A549 (cell line): ENCODE measurements at regions not wholly inside any gene's neighbourhood (a gene's known extent, or its start where the extent isn't known, plus 50 kb on each side); places are given as distances from the start of the nearest gene placed in this dataset.

Experiments
- ATAC-seq, 2 experiments: fragments of 200-7000 bp in 1 of 2; fragments of >200 bp in 1 of 2; cut with Nextera tagmentation in 1 of 2; cut with Tn5 transposase in 1 of 2; 3 replicates each; pipeline versions ENCODE4 v1.8.0 to v1.9.1; 2018 to 2020; ENCODE audit warnings: mild to moderate bottlenecking in 1 of 2, moderate library complexity in 1 of 2
- CTCF ChIA-PET: fragments of 300-600 bp; sonication (Branson Sonifier 250); formaldehyde crosslinking; extraction: SDS; loops from one replicate; lab custom pipeline; 2021; ENCODE audit warnings: antibody characterized with exemption, inconsistent platforms; lab: Yijun Ruan, JAX
- POLR2A ChIA-PET: fragments of 350-600 bp; formaldehyde crosslinking; extraction: SDS; loops from one replicate; lab custom pipeline; 2021; ENCODE audit warnings: antibody characterized with exemption, inconsistent platforms; lab: Yijun Ruan, JAX
- DNase-seq, 2 experiments: peaks; one replicate each; pipeline versions ENCODE4 v3.0.0 to v3.0.0-alpha.2; 2011 to 2016; ENCODE audit warnings: low read depth in 1 of 2, low spot score in 1 of 2
- FAIRE-seq: peaks from 2 replicates; lab custom pipeline; 2011; peaks lifted over from hg19 to GRCh38; lab: Jason Lieb, UNC
- H3K27ac ChIP-seq, 2 experiments: fragments of >200 bp; sonication (Bioruptor Twin); formaldehyde crosslinking; 3 replicates each; pipeline ENCODE4 v1.5.1; 2016 to 2017
- H3K4me1 ChIP-seq: fragments of >200 bp; sonication (Bioruptor Twin); formaldehyde crosslinking; 3 replicates; pipeline ENCODE4 v1.6.1; 2016
- H3K4me2 ChIP-seq: fragments of >200 bp; sonication (Bioruptor Twin); formaldehyde crosslinking; 3 replicates; pipeline ENCODE4 v1.6.1; 2016
- H3K4me3 ChIP-seq: fragments of >200 bp; sonication (Bioruptor Twin); formaldehyde crosslinking; 3 replicates; pipeline ENCODE4 v1.5.1; 2016
- H3K9me3 ChIP-seq: fragments of >200 bp; sonication (Bioruptor Twin); formaldehyde crosslinking; 3 replicates; pipeline ENCODE4 v1.6.1; 2016
- CBX2 ChIP-seq: fragments of 200-600 bp; sonication (generic); IDR thresholded peaks from 2 replicates; pipeline ENCODE4 v1.6.1; 2016; ENCODE audit warnings: low read depth, mild to moderate bottlenecking, borderline replicate concordance
- CHD2 ChIP-seq: fragments of 150-350 bp; IDR thresholded peaks from 2 replicates; pipeline ENCODE4 v1.6.1; 2014; ENCODE audit warnings: low read length; ENCODE audit not compliant: partially characterized antibody
- FOSB ChIP-seq: fragments of 250-450 bp; sonication (Bioruptor Pico); IDR thresholded peaks from 2 replicates; pipeline ENCODE4 v1.5.0; 2020; ENCODE audit warnings: mild to moderate bottlenecking, moderate library complexity
- HEYL ChIP-seq: fragments of 250-450 bp; sonication (Bioruptor Pico); IDR thresholded peaks from 2 replicates; pipeline ENCODE4 v1.8.0; 2021; ENCODE audit warnings: mild to moderate bottlenecking, moderate library complexity
- HMGXB4 ChIP-seq: fragments of 250-450 bp; sonication (Bioruptor Pico); IDR thresholded peaks from 2 replicates; pipeline ENCODE4 v1.5.0; 2021; ENCODE audit warnings: mild to moderate bottlenecking, moderate library complexity, borderline replicate concordance
- MAFK ChIP-seq: fragments of 450-650 bp; IDR thresholded peaks from 2 replicates; pipeline ENCODE4 v1.6.1; 2014; ENCODE audit not compliant: partially characterized antibody
- MYC ChIP-seq: IDR thresholded peaks from 2 replicates; pipeline ENCODE4 v1.6.1; 2012; ENCODE audit warnings: mild to moderate bottlenecking, inconsistent platforms, low read length, improper control_type of control experiment, borderline replicate concordance
- POLR2AphosphoS2 ChIP-seq: conservative IDR thresholded peaks from 2 replicates; pipeline ENCODE4 v1.6.1; 2012; ENCODE audit warnings: low read length, improper control_type of control experiment, inconsistent platforms
- RARB ChIP-seq: fragments of 250-450 bp; sonication (Bioruptor Pico); IDR thresholded peaks from 2 replicates; pipeline ENCODE4 v1.8.0; 2021; ENCODE audit warnings: mild to moderate bottlenecking, moderate library complexity
- RCOR1 ChIP-seq: fragments of 150-350 bp; IDR thresholded peaks from 2 replicates; pipeline ENCODE4 v1.6.1; 2014; ENCODE audit warnings: antibody characterized with exemption, low read length, low read depth
- REST ChIP-seq: fragments of 200-600 bp; sonication (generic); IDR thresholded peaks from 2 replicates; pipeline ENCODE4 v1.6.1; 2016; ENCODE audit warnings: antibody characterized with exemption, mild to moderate bottlenecking, moderate library complexity
- RFX5 ChIP-seq: fragments of 450-650 bp; IDR thresholded peaks from 2 replicates; pipeline ENCODE4 v1.7.1; 2014; ENCODE audit warnings: antibody characterized with exemption, mild to moderate bottlenecking, moderate library complexity
- RNF2 ChIP-seq: fragments of 200-600 bp; sonication (generic); IDR thresholded peaks from 2 replicates; pipeline ENCODE4 v1.6.1; 2016; ENCODE audit warnings: low read depth, mild to moderate bottlenecking, antibody characterized with exemption, moderate library complexity, borderline replicate concordance
- SMC3 ChIP-seq: fragments of >200 bp; sonication (Bioruptor Twin); formaldehyde crosslinking; IDR thresholded peaks from 3 replicates; pipeline ENCODE4 v1.6.1; 2018; ENCODE audit warnings: inconsistent platforms
- SREBF2 ChIP-seq: fragments of 450-650 bp; IDR thresholded peaks from 2 replicates; pipeline ENCODE4 v1.6.1; 2014; ENCODE audit warnings: mild to moderate bottlenecking, moderate library complexity
- TFCP2L1 ChIP-seq: fragments of 250-450 bp; sonication (Bioruptor Pico); IDR thresholded peaks from 2 replicates; pipeline ENCODE4 v1.5.0; 2021; ENCODE audit warnings: mild to moderate bottlenecking
- USF2 ChIP-seq: fragments of 450-650 bp; IDR thresholded peaks from 2 replicates; pipeline ENCODE4 v1.6.1; 2014; ENCODE audit warnings: antibody characterized with exemption
- ZC3H11A ChIP-seq: fragments of 450-650 bp; IDR thresholded peaks from 2 replicates; pipeline ENCODE4 v1.6.1; 2014; ENCODE audit warnings: antibody characterized with exemption, mild to moderate bottlenecking
- ZFP36 ChIP-seq: fragments of 450-650 bp; IDR thresholded peaks from 2 replicates; pipeline ENCODE4 v1.6.1; 2014; ENCODE audit warnings: borderline replicate concordance; ENCODE audit not compliant: partially characterized antibody
- ZNF302 ChIP-seq: fragments of 250-450 bp; sonication (Bioruptor Pico); IDR thresholded peaks from 2 replicates; pipeline ENCODE4 v1.9.0; 2021; ENCODE audit warnings: inconsistent platforms, mild to moderate bottlenecking, moderate library complexity
- WGBS: methylation state at CpG from one replicate; pipeline ENCODE4 v1.1.6; 2017; ENCODE audit errors: missing lambda C conversion rate; 5-methylcytosine and 5-hydroxymethylcytosine counted together

GRCh38 chr6:169854083-169854725 lies 102.8 kb downstream of the ERMARD start:
- FAIRE-seq: no peak
- no peak for DNase-seq
- 10% methylated on average over 5 of the region's 12 CpGs for WGBS
- CTCF ChIA-PET: no interaction called here
- TF ChIP-seq CHD2: no peak
- TF ChIP-seq RNF2: no peak
- TF ChIP-seq HEYL: no peak
- no peak for TF ChIP-seq FOSB
- no peak for TF ChIP-seq CBX2
- ATAC-seq: no peak
- no peaks in the 10 kb centered on the region for H3K4me1 ChIP-seq
- H3K4me2 ChIP-seq: no peak overlapping the region
- no peaks in the 10 kb centered on the region for H3K9me3 ChIP-seq
- H3K4me3 ChIP-seq: no peak overlapping the region
- POLR2A ChIA-PET: no interaction called here
- no peak overlapping the region for H3K27ac ChIP-seq

DNA sequence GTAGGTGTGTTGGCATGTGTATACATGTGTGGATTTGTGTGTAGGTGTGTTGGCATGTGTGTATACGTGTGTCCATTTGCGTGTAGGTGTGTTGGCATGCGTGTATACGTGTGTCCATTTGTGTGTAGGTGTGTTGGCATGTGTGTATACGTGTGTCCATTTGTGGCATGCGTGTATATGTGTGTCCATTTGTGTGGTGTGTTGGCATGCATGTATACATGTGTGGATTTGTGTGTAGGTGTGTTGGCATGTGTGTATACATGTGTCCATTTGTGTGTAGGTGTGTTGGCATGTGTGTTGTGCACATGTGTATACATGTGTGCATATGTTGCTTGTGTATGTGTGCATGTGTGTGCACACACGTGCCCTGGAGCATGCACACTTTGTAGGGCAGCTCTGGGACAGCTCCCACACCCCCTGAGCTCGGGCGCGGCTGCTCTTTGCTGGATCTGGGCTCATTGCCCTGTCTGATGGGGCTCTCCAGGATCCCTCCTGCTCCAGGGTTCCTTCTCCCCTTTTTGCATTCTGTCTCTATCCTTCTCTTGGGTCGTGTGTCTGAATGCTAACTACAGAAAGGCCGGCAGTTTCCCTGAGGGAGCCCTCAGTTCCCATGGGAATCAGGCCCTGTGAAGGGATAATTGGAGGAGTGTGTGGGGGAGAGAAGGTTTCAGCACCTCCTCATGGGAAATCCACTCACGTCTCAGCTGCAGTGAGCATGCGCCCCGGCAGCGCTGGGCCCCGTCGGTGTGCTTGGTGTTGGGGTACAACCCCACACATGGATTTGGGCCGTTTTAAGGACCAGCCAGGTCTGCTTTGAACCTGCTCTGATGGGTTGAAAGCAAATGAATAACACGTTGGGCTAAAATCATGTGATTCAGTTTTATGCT lies 102.0 kb downstream of the ERMARD start:
- no peak overlapping the region for H3K27ac ChIP-seq
- WGBS: 37% methylated on average over 13 of the region's 20 CpGs
- FAIRE-seq: no peak
- H3K4me3 ChIP-seq: no peak overlapping the region
- no peak overlapping the region for H3K4me2 ChIP-seq
- CTCF ChIA-PET: no interaction called here
- ATAC-seq: no peak
- no peak for DNase-seq
- H3K9me3 ChIP-seq: no peaks in the 10 kb centered on the region
- POLR2A ChIA-PET: no interaction called here
- H3K4me1 ChIP-seq: no peaks in the 10 kb centered on the region
- no peak for TF ChIP-seq SREBF2
- TF ChIP-seq RFX5: no peak
- TF ChIP-seq POLR2AphosphoS2: no peak

DNA sequence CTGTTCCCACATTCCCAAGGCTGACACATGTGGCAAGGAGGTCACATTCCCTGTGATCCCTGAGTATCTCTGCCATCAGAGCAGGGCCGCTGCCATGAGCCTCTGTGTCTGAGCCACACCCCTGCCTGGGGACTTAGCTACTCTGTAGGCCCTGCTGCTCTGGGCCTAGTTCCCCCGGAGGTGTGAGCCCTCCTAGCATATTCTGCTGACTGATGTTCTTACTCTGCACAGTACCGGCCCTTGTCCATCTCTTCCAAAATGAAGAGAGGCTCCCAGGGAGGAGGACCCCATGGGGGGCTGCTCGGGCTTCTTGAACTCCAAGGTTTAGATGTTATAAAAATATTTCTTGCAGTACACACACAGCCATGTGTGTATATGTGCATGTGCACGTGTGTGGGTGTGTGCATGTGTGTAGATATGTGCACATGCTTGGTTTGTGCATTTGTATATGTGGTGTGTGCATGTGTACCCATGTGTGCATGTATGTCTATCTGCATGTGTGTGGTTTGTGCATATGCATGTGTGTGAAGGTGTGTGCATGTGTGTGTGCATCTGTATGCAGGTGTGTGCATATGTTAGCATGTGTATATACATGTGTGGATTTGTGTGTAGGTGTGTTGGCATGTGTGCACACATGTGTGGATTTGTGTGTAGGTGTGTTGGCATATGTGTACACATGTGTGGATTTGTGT lies 101.2 kb downstream of the ERMARD start:
- H3K9me3 ChIP-seq: no peaks in the 10 kb centered on the region
- TF ChIP-seq RARB (CRISPR knock-in tag) (no peak), ZNF302 (no peak), ZC3H11A (no peak), RCOR1 (no peak), SMC3 (no peak), RNF2 (no peak), USF2 (no peak), TFCP2L1 (no peak), MAFK (no peak), ZFP36 (no peak), HMGXB4 (CRISPR knock-in tag) (no peak), MYC (no peak), REST (no peak)
- FAIRE-seq (no peak), DNase-seq (no peak), ATAC-seq (no peak)
- no peak overlapping the region for H3K27ac ChIP-seq
- no peaks in the 10 kb centered on the region for H3K4me1 ChIP-seq
- CTCF ChIA-PET: no interaction called here
- H3K4me2 ChIP-seq: no peak overlapping the region
- no peak overlapping the region for H3K4me3 ChIP-seq
- WGBS: 50% methylated on average over 4 of the region's 5 CpGs
- POLR2A ChIA-PET: no interaction called here
